Thoracic aorta (tissue), 2 donors: ENCODE measurements at regions not wholly inside any gene's neighbourhood (a gene's known extent, or its start where the extent isn't known, plus 50 kb on each side); places are given as distances from the start of the nearest gene placed in this dataset.

ENCODE experiments used
- ATAC-seq: fragments of 150-250 bp; one replicate; pipeline ENCODE4 v1.8.0; 2017; ENCODE audit warnings: low read depth; ENCODE audit not compliant: insufficient number of reproducible peaks, low FRiP score
- DNase-seq: peaks from one replicate; pipeline ENCODE4 v3.0.0-alpha.2; 2020; ENCODE audit warnings: low spot score
- H3K27ac ChIP-seq, 2 donors: fragments of 200-600 bp; sonication (generic); 1 replicate in 1 of 2; 2 replicates in 1 of 2; pipeline ENCODE4 v1.5.1; 2016; ENCODE audit warnings: mild to moderate bottlenecking in 2 of 2, moderate library complexity in 2 of 2
- H3K27me3 ChIP-seq: fragments of 200-600 bp; sonication (generic); replicated peaks from 2 replicates; pipeline ENCODE4 v1.6.0; 2016; ENCODE audit warnings: mild to moderate bottlenecking; ENCODE audit not compliant: insufficient read depth
- H3K36me3 ChIP-seq: fragments of 200-600 bp; sonication (generic); one replicate; pipeline ENCODE4 v1.5.1; 2016
- H3K4me1 ChIP-seq, 2 donors: fragments of 200-600 bp; sonication (generic); 1 replicate in 1 of 2; 2 replicates in 1 of 2; pipeline versions ENCODE4 v1.5.1 to v1.6.0; 2016; ENCODE audit warnings: low read depth in 2 of 2, mild to moderate bottlenecking in 1 of 2; ENCODE audit not compliant: control insufficient read depth in 1 of 2
- H3K4me3 ChIP-seq: fragments of 200-600 bp; sonication (generic); 2 replicates; pipeline ENCODE4 v1.5.1; 2016; ENCODE audit warnings: mild to moderate bottlenecking
- H3K9me3 ChIP-seq: fragments of 200-600 bp; sonication (generic); 2 replicates; pipeline ENCODE4 v1.5.1; 2016
- TF ChIP-seq, protein P1 (sequence below): fragments of 200-600 bp; sonication (generic); IDR thresholded peaks from one replicate; pipeline ENCODE4 v1.5.1; 2019; ENCODE audit warnings: antibody characterized with exemption

DNA sequence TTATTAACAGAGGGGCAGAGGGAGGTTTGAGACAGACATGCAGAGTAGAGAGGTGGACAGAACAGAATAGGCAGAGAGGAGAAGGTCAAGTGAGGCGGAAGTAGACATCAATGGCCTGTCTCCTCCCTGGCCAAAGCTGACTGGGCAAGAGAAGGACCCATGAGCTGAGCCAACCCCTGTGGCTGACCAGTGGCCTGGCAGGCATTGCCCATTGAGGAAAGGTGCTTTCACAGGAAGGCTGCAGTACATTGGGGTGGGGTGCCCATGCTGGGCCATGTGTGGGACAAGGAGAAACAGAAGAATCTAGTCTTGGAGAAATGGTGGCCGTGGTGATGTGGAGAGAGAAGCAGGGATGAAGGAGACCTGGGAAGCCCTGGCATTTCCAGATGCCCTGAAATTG lies 76.0 kb downstream of the MYEOV start:
- no peak overlapping the region for H3K27ac ChIP-seq
- TF ChIP-seq, protein P1, sequence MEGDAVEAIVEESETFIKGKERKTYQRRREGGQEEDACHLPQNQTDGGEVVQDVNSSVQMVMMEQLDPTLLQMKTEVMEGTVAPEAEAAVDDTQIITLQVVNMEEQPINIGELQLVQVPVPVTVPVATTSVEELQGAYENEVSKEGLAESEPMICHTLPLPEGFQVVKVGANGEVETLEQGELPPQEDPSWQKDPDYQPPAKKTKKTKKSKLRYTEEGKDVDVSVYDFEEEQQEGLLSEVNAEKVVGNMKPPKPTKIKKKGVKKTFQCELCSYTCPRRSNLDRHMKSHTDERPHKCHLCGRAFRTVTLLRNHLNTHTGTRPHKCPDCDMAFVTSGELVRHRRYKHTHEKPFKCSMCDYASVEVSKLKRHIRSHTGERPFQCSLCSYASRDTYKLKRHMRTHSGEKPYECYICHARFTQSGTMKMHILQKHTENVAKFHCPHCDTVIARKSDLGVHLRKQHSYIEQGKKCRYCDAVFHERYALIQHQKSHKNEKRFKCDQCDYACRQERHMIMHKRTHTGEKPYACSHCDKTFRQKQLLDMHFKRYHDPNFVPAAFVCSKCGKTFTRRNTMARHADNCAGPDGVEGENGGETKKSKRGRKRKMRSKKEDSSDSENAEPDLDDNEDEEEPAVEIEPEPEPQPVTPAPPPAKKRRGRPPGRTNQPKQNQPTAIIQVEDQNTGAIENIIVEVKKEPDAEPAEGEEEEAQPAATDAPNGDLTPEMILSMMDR = no peak
- H3K36me3 ChIP-seq = no peaks in the 10 kb centered on the region
- H3K4me3 ChIP-seq = no peak overlapping the region
- ATAC-seq (no peak), DNase-seq (no peak)
- no peaks in the 10 kb centered on the region for H3K9me3 ChIP-seq
- H3K27me3 ChIP-seq = no peaks in the 10 kb centered on the region
- no peaks in the 10 kb centered on the region for H3K4me1 ChIP-seq

DNA sequence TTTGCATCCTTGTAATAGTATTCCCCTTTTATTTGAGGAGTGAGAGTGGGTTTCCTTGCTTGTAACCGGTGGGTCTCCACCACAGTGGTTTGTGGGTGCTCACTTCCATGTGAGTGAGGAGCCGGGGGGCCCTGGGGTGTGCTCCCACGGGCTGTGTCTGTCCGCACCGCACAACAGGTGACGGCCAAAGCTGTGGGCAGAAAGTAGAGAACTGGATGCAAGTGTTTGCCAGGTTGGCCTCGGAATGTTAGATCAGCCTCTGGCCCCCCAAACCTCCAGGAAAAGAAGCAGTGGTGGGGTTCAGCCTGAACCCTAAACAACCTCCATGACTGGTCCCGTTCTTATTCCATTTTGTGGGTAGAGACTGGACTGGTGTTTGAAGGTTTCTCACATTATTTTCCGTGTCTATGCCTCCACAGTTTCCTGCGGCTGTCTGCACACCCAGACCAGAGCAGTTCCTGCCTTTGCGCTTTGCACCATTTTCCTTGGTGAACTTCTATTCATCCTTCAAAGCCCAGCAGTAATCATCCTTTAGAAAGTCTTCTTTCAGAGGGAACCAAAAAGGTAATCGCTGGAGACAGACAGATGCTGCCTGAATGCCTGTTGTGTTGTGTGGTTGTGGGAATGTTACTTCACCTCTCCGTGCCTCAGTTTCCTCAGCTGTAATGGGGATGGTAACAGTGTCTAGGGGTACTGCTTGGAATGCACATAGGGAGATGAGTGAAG lies 77.2 kb downstream of the MYEOV start:
- H3K27ac ChIP-seq = no peak overlapping the region
- DNase-seq = no peak
- H3K4me1 ChIP-seq = no peaks in the 10 kb centered on the region
- H3K4me3 ChIP-seq = no peak overlapping the region
- TF ChIP-seq, protein P1 = no peak
- ATAC-seq = no peak
- H3K27me3 ChIP-seq = no peaks in the 10 kb centered on the region
- H3K36me3 ChIP-seq = no peaks in the 10 kb centered on the region
- H3K9me3 ChIP-seq = no peaks in the 10 kb centered on the region

DNA sequence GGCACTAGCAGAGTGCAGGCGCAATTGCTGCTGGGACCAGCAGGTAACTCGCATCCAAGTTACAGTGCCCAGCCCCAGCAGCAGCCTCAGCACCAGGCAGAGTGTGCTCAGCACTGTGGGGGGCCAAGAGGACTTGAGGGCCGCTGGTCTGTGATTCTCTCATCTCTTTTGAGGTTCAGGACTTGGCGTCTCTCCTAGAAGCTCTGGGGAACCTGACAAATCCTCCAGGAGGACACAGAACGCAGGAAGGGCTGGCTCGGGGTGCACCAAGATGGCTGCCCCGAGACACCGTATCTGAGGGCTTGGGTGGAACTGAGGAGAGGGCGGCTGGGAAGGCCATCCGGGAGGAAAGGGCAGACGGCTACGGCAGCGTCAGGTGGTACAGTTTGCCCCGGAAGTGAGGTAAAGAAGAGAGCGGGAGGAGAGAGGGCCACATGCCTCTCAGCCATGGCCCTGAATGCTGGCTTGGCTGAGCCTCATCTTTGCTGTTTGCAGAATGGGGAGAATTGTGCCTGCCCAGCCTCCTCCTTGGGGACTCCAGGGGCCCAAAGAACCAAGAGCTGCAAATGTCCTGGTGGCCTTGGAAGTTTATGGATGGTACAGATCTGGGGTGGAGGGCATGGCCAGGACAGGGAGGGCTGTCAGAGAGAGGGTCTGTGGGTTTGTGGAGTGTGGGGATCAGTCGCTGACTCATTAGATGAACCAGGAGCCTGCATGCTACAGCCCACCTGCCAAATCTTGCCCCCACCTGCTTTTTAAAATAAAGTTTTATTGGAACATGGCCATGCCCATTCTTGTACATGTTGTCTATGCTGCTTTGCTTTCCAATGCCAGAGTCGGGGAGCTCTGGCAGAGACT lies 78.0 kb downstream of the MYEOV start:
- H3K36me3 ChIP-seq = no peaks in the 10 kb centered on the region
- no peak overlapping the region for H3K27ac ChIP-seq
- TF ChIP-seq, protein P1 = no peak
- no peak for DNase-seq
- H3K4me3 ChIP-seq = no peak overlapping the region
- H3K4me1 ChIP-seq = peaks cover 0 to under 1% of the 10 kb centered on the region in 2 donors
- H3K27me3 ChIP-seq = no peaks in the 10 kb centered on the region
- no peak for ATAC-seq
- no peaks in the 10 kb centered on the region for H3K9me3 ChIP-seq

DNA sequence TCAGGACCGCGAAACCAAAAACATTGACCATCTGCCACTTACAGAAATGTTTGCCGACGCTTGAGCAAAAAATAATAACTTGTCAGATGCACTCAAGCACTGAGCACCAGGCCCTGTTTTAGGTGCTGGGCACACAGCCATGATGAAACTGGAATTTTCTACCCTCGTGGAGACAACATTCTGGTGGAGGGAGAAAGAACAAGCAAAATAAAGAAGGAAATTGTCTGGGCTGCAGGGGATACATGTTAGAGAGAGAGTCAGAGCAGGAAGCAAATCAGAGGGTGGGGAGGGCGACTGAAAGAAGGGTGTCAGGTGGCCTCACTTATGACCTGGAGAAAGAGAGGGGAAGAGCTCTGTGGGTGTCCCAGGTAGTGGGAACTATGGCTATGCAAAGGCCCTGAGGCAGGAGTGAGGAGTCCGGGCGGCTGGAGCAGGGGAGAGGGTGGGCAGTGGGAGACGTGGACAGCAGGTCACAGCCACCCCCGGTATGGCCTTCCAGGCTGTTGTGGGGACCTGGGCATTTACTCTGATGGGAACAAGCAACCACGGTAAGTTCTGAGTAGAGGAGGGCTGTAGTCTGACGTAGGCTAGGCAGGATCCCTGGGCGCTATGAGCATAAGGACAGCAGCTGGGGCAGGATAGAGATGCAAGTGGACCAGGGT lies 78.8 kb downstream of the MYEOV start:
- Histone ChIP-seq H3K27me3 (no peaks in the 10 kb centered on the region), H3K9me3 (no peaks in the 10 kb centered on the region), H3K36me3 (no peaks in the 10 kb centered on the region), H3K4me1 (peaks cover 0 to 4% of the 10 kb centered on the region in 2 donors), H3K4me3 (no peak overlapping the region), H3K27ac (no peak overlapping the region)
- ATAC-seq (no peak), DNase-seq (no peak)
- TF ChIP-seq, protein P1 = no peak

DNA sequence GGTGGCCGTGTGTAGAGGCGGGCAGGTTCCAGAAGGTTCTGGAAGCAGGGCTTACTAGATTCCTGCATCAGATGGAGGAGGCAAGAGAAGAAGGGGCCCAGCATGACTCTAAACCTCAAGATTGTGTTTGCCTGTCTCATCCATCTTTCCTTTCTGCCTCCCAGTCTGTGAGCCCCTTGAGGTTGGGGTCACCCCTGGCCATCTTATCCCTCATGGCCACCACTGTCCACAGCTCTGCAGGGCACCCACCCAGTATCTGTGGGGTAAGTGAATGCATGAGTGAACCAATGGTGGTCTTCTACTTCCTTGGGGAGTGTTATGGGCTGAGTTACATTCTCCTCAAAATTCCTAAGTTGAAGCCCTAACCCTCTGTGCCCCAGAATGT lies 79.3 kb downstream of the MYEOV start:
- ATAC-seq = no peak
- TF ChIP-seq, protein P1 = no peak
- Histone ChIP-seq H3K4me3 (no peak overlapping the region), H3K36me3 (no peaks in the 10 kb centered on the region), H3K9me3 (no peaks in the 10 kb centered on the region), H3K4me1 (peaks cover 0 to 4% of the 10 kb centered on the region in 2 donors), H3K27me3 (no peaks in the 10 kb centered on the region), H3K27ac (no peak overlapping the region)
- DNase-seq = no peak
